ENCODE measurements at regions not wholly inside any gene's neighbourhood (a gene's known extent, or its start where the extent isn't known, plus 50 kb on each side); places are given as distances from the start of the nearest gene placed in this dataset.
"Not testable (repeated sequence)": the region's sequence is repeated elsewhere in the genome, so short reads cannot be mapped to it uniquely, and the experiment has no call there.

- no peak overlapping the region for H3K27ac ChIP-seq
- H3K4me3 ChIP-seq, result no peak overlapping the region
- no peaks in the 10 kb centered on the region for H3K27me3 ChIP-seq
- no peaks in the 10 kb centered on the region for H3K4me1 ChIP-seq
- H3K36me3 ChIP-seq, result no peaks in the 10 kb centered on the region
- intact Hi-C loops (cut with DNase I; ENCODE audit: low total_unique reads), result no loop called here
- TF ChIP-seq POLR2AphosphoS5 (IDR thresholded peaks at IDR 0.05), result no peak
- TF ChIP-seq POLR2A (IDR thresholded peaks at IDR 0.05), result no peak
- no peak for TF ChIP-seq CTCF (IDR thresholded peaks at IDR 0.05)
- TF ChIP-seq EP300 (IDR thresholded peaks at IDR 0.05), result no peak
- DNase-seq, result no peak
- no peaks in the 10 kb centered on the region for H3K9me3 ChIP-seq
Measured at GRCh38 chr6:94813806-94814205, 763.5 kb upstream of the MANEA start.

- no peak overlapping the region for H3K4me3 ChIP-seq
- H3K27ac ChIP-seq, result no peak overlapping the region
- H3K4me1 ChIP-seq, result no peaks in the 10 kb centered on the region
- peak in 1 of 2 donors; percentile 2 for DNase-seq
- H3K9me3 ChIP-seq, result no peaks in the 10 kb centered on the region
- TF ChIP-seq EP300 (IDR thresholded peaks at IDR 0.05) (no peak), CTCF (IDR thresholded peaks at IDR 0.05) (no peak), POLR2AphosphoS5 (IDR thresholded peaks at IDR 0.05) (no peak), POLR2A (IDR thresholded peaks at IDR 0.05) (no peak)
- H3K36me3 ChIP-seq, result no peaks in the 10 kb centered on the region
- 13 to 55% (median 47%) methylated on average over 3 of the region's 3 CpGs for whole genome bisulfite sequencing, 5 donors
- intact Hi-C loops (cut with DNase I; ENCODE audit: low total_unique reads), result no loop called here
- H3K27me3 ChIP-seq, result no peaks in the 10 kb centered on the region
Measured at GRCh38 chr6:94801344-94801743, 776.0 kb upstream of the MANEA start.

- Histone ChIP-seq H3K36me3 (no peaks in the 10 kb centered on the region), H3K27ac (no peak overlapping the region), H3K4me1 (no peaks in the 10 kb centered on the region), H3K4me3 (no peak overlapping the region), H3K27me3 (no peaks in the 10 kb centered on the region), H3K9me3 (peaks cover 0 to 3% (median 1%) of the 10 kb centered on the region in 4 donors)
- whole genome bisulfite sequencing, 5 donors, result 75 to 86% (median 79%) methylated on average over 4 of the region's 4 CpGs
- no peak for TF ChIP-seq EP300 (IDR thresholded peaks at IDR 0.05)
- TF ChIP-seq POLR2A (IDR thresholded peaks at IDR 0.05), result no peak
- intact Hi-C loops (cut with DNase I; ENCODE audit: low total_unique reads), result no loop called here
- DNase-seq, result no peak
Measured at GRCh38 chr6:94785514-94785913, 791.8 kb upstream of the MANEA start.

GRCh38 chr6:94785081-94785480 lies 792.3 kb upstream of the MANEA start:
- H3K4me3 ChIP-seq; H3K27me3 ChIP-seq; H3K27ac ChIP-seq; intact Hi-C loops (cut with DNase I; ENCODE audit: low total_unique reads); H3K36me3 ChIP-seq; H3K4me1 ChIP-seq; H3K9me3 ChIP-seq: not testable (repeated sequence)
- 38 to 62% (median 54%) methylated on average over 2 of the region's 2 CpGs for WGBS, 5 donors
- DNase-seq, result peak in 1 of 2 donors; percentile 58

- Histone ChIP-seq H3K36me3 (no peaks in the 10 kb centered on the region), H3K4me1 (no peaks in the 10 kb centered on the region), H3K9me3 (no peaks in the 10 kb centered on the region), H3K27me3 (no peaks in the 10 kb centered on the region), H3K27ac (no peak overlapping the region), H3K4me3 (no peak overlapping the region)
- 86 to 100% (median 88%) methylated on average over 1 of the region's 1 CpG for WGBS, 5 donors
- no peak for TF ChIP-seq POLR2AphosphoS5 (IDR thresholded peaks at IDR 0.05)
- TF ChIP-seq EP300 (IDR thresholded peaks at IDR 0.05), result no peak
- no peak for TF ChIP-seq POLR2A (IDR thresholded peaks at IDR 0.05)
- no peak for TF ChIP-seq CTCF (IDR thresholded peaks at IDR 0.05)
- intact Hi-C loops (cut with DNase I; ENCODE audit: low total_unique reads), result no loop called here
- DNase-seq, result no peak
Measured at GRCh38 chr6:94769197-94769596, 808.1 kb upstream of the MANEA start.
